ENCODE measurements at regions not wholly inside any gene's neighbourhood (a gene's known extent, or its start where the extent isn't known, plus 50 kb on each side); places are given as distances from the start of the nearest gene placed in this dataset.
"Not testable (repeated sequence)": the region's sequence is repeated elsewhere in the genome, so short reads cannot be mapped to it uniquely, and the experiment has no call there.

- DNase-seq (ENCODE audit: extremely low spot score) = no peak
- ChIA-PET CTCF (no interaction called here), POLR2A (no interaction called here)
- TF ChIP-seq FOXK2 (IDR thresholded peaks at IDR 0.05) (no peak), NFRKB (IDR thresholded peaks at IDR 0.05) (no peak), LEF1 (IDR thresholded peaks at IDR 0.05; ENCODE audit: borderline replicate concordance) (no peak)
Measured at GRCh38 chr5:135169753-135170152, 135.7 kb upstream of the PITX1 start.

DNA sequence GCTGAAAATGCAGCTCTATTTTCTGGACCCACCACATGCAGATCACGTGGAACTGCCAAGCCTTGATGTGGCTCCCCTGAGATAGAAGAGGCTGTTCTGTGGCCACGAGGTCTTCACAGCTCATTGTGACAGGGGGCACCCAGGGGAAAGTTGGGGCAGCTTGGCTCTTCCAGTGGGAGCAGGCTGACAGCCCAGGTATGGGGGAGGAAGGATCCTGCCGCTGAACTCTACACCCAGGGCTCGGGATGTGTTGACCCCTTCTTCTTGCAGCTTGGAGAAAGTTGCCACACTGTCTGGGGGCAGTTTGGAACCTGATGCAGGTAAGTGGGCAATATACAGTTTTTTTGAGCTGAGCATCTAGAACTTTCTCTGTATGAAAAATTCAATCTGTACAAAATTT lies 133.6 kb upstream of the PITX1 start:
- ChIA-PET CTCF (interaction anchor here (0.6 to 1.7 kb wide), 4 partner anchors 8 to 238 kb away, joined by 3 to 8 read pairs (median 3); no protein-coding TSS in a partner anchor), POLR2A (interaction anchor here (0.6 kb wide), 1 partner anchor 12 kb away, joined by 4 read pairs; no protein-coding TSS in a partner anchor)
- DNase-seq (ENCODE audit: extremely low spot score) = no peak
- TF ChIP-seq FOXM1 (IDR thresholded peaks at IDR 0.05; ENCODE audit: borderline replicate concordance) = no peak
- no peak for TF ChIP-seq SUZ12 (IDR thresholded peaks at IDR 0.05)
- no peak for TF ChIP-seq NFRKB (IDR thresholded peaks at IDR 0.05)
- TF ChIP-seq PKNOX1 (IDR thresholded peaks at IDR 0.05) = no peak
- no peak for TF ChIP-seq L3MBTL2 (conservative IDR thresholded peaks at IDR 0.05)
- no peak for TF ChIP-seq HDGF (IDR thresholded peaks at IDR 0.05; ENCODE audit: borderline replicate concordance)
- TF ChIP-seq FOXK2 (IDR thresholded peaks at IDR 0.05) = no peak
- TF ChIP-seq ZNF384 (IDR thresholded peaks at IDR 0.05) = no peak
- TF ChIP-seq SP1 (IDR thresholded peaks at IDR 0.05) = no peak
- TF ChIP-seq CTBP1 (IDR thresholded peaks at IDR 0.05; ENCODE audit: borderline replicate concordance) = no peak

DNA sequence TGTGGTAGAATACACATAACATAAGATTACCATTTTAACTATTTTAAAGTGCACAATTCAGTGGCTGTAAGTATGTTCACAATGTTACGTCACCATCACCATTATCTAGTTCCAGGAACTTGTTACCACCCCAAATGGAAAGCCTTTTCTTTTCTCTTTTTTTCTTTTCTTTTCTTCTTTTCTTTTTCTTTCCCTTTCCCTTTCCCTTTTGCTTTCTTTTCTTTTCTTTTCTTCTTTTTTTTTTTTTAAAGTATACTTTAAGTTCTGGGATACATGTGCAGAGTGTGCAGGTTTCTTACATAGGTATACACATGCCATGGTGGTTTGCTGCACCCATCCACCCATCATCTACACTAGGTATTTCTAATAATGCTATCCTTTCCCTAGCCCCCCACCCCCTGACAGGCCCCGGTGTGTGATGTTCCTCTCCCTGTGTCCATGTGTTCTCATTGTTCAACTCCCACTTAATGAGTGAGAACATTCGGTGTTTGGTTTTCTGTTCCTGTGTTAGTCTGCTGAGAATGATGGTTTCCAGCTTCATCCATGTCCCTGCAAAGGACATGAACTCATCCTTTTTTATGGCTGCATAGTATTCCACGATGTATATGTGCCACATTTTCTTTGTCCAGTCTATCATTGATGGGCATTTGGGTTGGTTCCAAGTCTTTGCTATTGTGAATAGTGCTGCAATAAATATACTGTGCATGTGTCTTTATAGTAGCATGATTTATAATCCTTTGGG lies 131.0 kb upstream of the PITX1 start:
- POLR2A ChIA-PET; DNase-seq (ENCODE audit: extremely low spot score); CTCF ChIA-PET: not testable (repeated sequence)

DNA sequence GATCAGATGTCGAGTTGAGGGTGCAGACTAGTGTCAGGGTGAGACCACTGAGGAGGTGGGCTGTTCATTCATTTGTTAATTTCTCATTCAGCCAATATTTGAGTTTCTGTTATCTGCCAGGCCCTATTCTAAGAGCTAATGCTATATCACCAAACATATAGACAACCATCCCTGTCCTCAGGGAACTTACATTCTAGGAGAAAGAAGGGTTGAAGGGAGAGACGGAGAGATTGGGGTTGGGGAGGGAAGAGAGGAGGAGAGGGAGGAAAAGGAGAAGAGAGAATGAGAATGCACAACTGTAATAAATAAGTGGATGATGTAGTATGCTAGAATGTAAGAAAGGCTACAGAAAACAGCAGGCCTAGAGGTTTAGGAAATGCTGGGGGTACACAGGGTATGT lies 129.9 kb upstream of the PITX1 start:
- CTCF ChIA-PET = no interaction called here
- DNase-seq (ENCODE audit: extremely low spot score) = no peak
- TF ChIP-seq BHLHE40 (IDR thresholded peaks at IDR 0.05; ENCODE audit: borderline replicate concordance) (no peak), LEF1 (IDR thresholded peaks at IDR 0.05; ENCODE audit: borderline replicate concordance) (no peak), SP1 (IDR thresholded peaks at IDR 0.05) (no peak), ELF4 (IDR thresholded peaks at IDR 0.05) (no peak), FOXM1 (IDR thresholded peaks at IDR 0.05; ENCODE audit: borderline replicate concordance) (no peak), PKNOX1 (IDR thresholded peaks at IDR 0.05) (no peak), NFRKB (IDR thresholded peaks at IDR 0.05) (no peak), ARNT (IDR thresholded peaks at IDR 0.05) (no peak), L3MBTL2 (conservative IDR thresholded peaks at IDR 0.05) (no peak), FOXK2 (IDR thresholded peaks at IDR 0.05) (no peak), CTBP1 (IDR thresholded peaks at IDR 0.05; ENCODE audit: borderline replicate concordance) (no peak), SUZ12 (IDR thresholded peaks at IDR 0.05) (no peak)

GRCh38 chr5:135163391-135163790 lies 129.4 kb upstream of the PITX1 start:
- TF ChIP-seq FOXM1 (IDR thresholded peaks at IDR 0.05; ENCODE audit: borderline replicate concordance) = no peak
- no peak for TF ChIP-seq HDGF (IDR thresholded peaks at IDR 0.05; ENCODE audit: borderline replicate concordance)
- TF ChIP-seq LEF1 (IDR thresholded peaks at IDR 0.05; ENCODE audit: borderline replicate concordance) = no peak
- no peak for TF ChIP-seq CTBP1 (IDR thresholded peaks at IDR 0.05; ENCODE audit: borderline replicate concordance)
- no peak for TF ChIP-seq ZNF384 (IDR thresholded peaks at IDR 0.05)
- TF ChIP-seq NFRKB (IDR thresholded peaks at IDR 0.05) = no peak
- no peak for TF ChIP-seq FOXK2 (IDR thresholded peaks at IDR 0.05)
- TF ChIP-seq ELF4 (IDR thresholded peaks at IDR 0.05) = no peak
- TF ChIP-seq ARNT (IDR thresholded peaks at IDR 0.05) = no peak
- TF ChIP-seq SP1 (IDR thresholded peaks at IDR 0.05) = no peak
- no peak for TF ChIP-seq L3MBTL2 (conservative IDR thresholded peaks at IDR 0.05)
- no peak for TF ChIP-seq TARDBP (IDR thresholded peaks at IDR 0.05)
- ChIA-PET CTCF (interaction anchor here (0.5 kb wide), 1 partner anchor 24 kb away, joined by 3 read pairs; no protein-coding TSS in a partner anchor), POLR2A (no interaction called here)
- DNase-seq (ENCODE audit: extremely low spot score) = no peak

More for the DNA sequence above, 129.9 kb upstream of the PITX1 start:
- POLR2A ChIA-PET = no interaction called here

- no peak for TF ChIP-seq SUZ12 (IDR thresholded peaks at IDR 0.05)
- TF ChIP-seq ARNT (IDR thresholded peaks at IDR 0.05) = no peak
- TF ChIP-seq PKNOX1 (IDR thresholded peaks at IDR 0.05) = no peak
- TF ChIP-seq ELF4 (IDR thresholded peaks at IDR 0.05) = no peak
- no peak for TF ChIP-seq ZNF384 (IDR thresholded peaks at IDR 0.05)
- TF ChIP-seq CTBP1 (IDR thresholded peaks at IDR 0.05; ENCODE audit: borderline replicate concordance) = no peak
- TF ChIP-seq FOXA1 (IDR thresholded peaks at IDR 0.05) = no peak
- no peak for TF ChIP-seq BHLHE40 (IDR thresholded peaks at IDR 0.05; ENCODE audit: borderline replicate concordance)
- no peak for TF ChIP-seq L3MBTL2 (conservative IDR thresholded peaks at IDR 0.05)
- no peak for TF ChIP-seq TARDBP (IDR thresholded peaks at IDR 0.05)
- no peak for TF ChIP-seq FOXM1 (IDR thresholded peaks at IDR 0.05; ENCODE audit: borderline replicate concordance)
- TF ChIP-seq NFRKB (IDR thresholded peaks at IDR 0.05) = no peak
- no peak for TF ChIP-seq LEF1 (IDR thresholded peaks at IDR 0.05; ENCODE audit: borderline replicate concordance)
- no peak for TF ChIP-seq HDGF (IDR thresholded peaks at IDR 0.05; ENCODE audit: borderline replicate concordance)
- no peak for TF ChIP-seq SP1 (IDR thresholded peaks at IDR 0.05)
- TF ChIP-seq FOXK2 (IDR thresholded peaks at IDR 0.05) = no peak
- ChIA-PET CTCF (interaction anchor here (0.5 kb wide), 1 partner anchor 25 kb away, joined by 3 read pairs; no protein-coding TSS in a partner anchor), POLR2A (no interaction called here)
- DNase-seq (ENCODE audit: extremely low spot score) = no peak
Measured at GRCh38 chr5:135162661-135163265, 128.7 kb upstream of the PITX1 start.

Measured in HEK293T (cell line).